Sigmoid colon (tissue), 6 donors: ENCODE measurements at regions not wholly inside any gene's neighbourhood (a gene's known extent, or its start where the extent isn't known, plus 50 kb on each side); places are given as distances from the start of the nearest gene placed in this dataset.

Experiments
- DNase-seq: peaks from one replicate; pipeline ENCODE4 v3.0.0-alpha.2; 2019
- H3K27ac ChIP-seq, 4 donors: fragments of 200-600 bp; sonication (generic); one replicate each; pipeline ENCODE4 v1.5.1; 2016 to 2019; ENCODE audit warnings: mild to moderate bottlenecking in 1 of 4
- H3K27me3 ChIP-seq, 3 donors: fragments of 200-600 bp; sonication (generic); one replicate each; pipeline ENCODE4 v1.5.1; 2019; ENCODE audit warnings: mild to moderate bottlenecking in 1 of 3
- H3K36me3 ChIP-seq, 4 donors: fragments of 200-600 bp; sonication (generic); one replicate each; pipeline ENCODE4 v1.5.1; 2016 to 2019
- H3K4me1 ChIP-seq, 4 donors: fragments of 200-600 bp; sonication (generic); one replicate each; pipeline ENCODE4 v1.5.1; 2017 to 2019
- H3K4me3 ChIP-seq, 4 donors: fragments of 200-600 bp; sonication (generic); one replicate each; pipeline ENCODE4 v1.5.1; 2017 to 2019; ENCODE audit warnings: mild to moderate bottlenecking in 2 of 4, moderate library complexity in 1 of 4
- H3K9me3 ChIP-seq, 4 donors: fragments of 200-600 bp in 3 of 4; sonication (generic) in 3 of 4; one replicate each; pipeline versions ENCODE4 v1.5.1 to v1.6.1; 2013 to 2019
- EP300 ChIP-seq, 4 donors: sonication (generic); formaldehyde crosslinking; IDR thresholded peaks; one replicate each; pipeline ENCODE4 v1.6.1; 2017; ENCODE audit warnings: antibody characterized with exemption in 4 of 4
- POLR2A ChIP-seq, 2 donors: fragments of 450-650 bp; IDR thresholded peaks; one replicate each; pipeline ENCODE4 v1.6.1; 2016; ENCODE audit warnings: antibody characterized with exemption in 2 of 2, mild to moderate bottlenecking in 2 of 2, moderate library complexity in 2 of 2
- POLR2AphosphoS5 ChIP-seq, 4 donors: sonication (generic); formaldehyde crosslinking; IDR thresholded peaks; one replicate each; pipeline ENCODE4 v1.6.1; 2017; ENCODE audit warnings: antibody characterized with exemption in 4 of 4
- WGBS, 2 donors: extraction: QIAGEN DNeasy Blood & Tissue Kit; methylation state at CpG; one replicate each; pipeline ENCODE4 v1.1.7; 2013; 5-methylcytosine and 5-hydroxymethylcytosine counted together
- intact Hi-C: fragments of 100-400 bp; cut with DNase I; formaldehyde crosslinking; loops from one replicate; pipeline ENCODE4 v1.15.1; 2023
- TF ChIP-seq, protein P1 (sequence below), 4 experiments: fragments of 450-650 bp in 3 of 4; fragments of 200-600 bp in 1 of 4; IDR thresholded peaks; one replicate each; pipeline ENCODE4 v1.5.1; 2016 to 2019; ENCODE audit warnings: antibody characterized with exemption in 4 of 4, mild to moderate bottlenecking in 3 of 4, moderate library complexity in 2 of 4
- donor health status: healthy with polysubstance abuse.
- donor health status: healthy.

DNA sequence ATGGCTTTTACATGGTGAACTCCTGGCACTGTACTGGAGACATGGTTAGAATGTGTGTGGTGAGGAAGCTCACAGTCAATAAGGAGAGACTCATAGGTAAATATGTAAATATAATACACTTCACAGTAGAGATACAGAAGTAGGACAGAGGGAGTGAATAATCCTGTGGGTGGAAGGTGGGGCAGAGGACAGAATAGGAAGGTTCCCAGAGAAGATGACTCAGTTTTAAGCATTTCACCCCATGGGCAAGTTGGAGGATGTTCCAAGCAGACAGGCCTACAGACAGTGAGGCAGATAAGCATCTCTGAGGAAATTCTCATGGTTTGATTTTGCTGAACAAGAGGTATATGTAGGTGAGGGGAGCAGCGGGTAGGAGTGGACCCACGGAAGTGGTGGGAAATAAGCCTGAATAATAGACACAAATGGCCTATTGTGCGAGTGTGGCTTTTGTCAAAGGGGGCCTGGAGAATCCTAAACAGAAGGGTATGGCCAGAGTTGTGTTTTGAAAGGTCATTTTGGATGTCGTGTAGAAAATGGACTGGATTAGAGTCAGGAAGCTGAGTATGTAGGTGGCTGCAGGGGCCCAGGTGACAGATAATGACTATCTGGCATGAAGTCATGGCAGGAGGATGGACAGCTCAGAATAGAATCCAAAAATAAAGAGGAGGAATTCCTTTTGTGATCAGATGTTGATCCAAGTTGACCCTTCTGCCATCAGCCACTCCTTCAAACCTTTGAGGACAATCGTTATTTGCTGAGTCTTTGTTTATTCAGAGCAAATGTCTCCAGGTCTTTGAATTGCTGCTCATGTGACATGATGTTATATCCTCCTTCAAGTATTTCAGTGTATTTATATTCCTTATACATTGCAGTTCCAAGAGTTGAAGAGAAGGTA is 97.3 kb upstream of the THRB start:
- Histone ChIP-seq H3K9me3 (no peaks in the 10 kb centered on the region), H3K4me3 (no peak overlapping the region), H3K27me3 (no peaks in the 10 kb centered on the region), H3K27ac (no peak overlapping the region), H3K4me1 (peaks cover 0 to 34% (median 20%) of the 10 kb centered on the region in 4 donors), H3K36me3 (no peaks in the 10 kb centered on the region)
- TF ChIP-seq EP300 (IDR thresholded peaks at IDR 0.05) = no peak
- no peak for TF ChIP-seq POLR2A (IDR thresholded peaks at IDR 0.05)
- TF ChIP-seq, protein P1, sequence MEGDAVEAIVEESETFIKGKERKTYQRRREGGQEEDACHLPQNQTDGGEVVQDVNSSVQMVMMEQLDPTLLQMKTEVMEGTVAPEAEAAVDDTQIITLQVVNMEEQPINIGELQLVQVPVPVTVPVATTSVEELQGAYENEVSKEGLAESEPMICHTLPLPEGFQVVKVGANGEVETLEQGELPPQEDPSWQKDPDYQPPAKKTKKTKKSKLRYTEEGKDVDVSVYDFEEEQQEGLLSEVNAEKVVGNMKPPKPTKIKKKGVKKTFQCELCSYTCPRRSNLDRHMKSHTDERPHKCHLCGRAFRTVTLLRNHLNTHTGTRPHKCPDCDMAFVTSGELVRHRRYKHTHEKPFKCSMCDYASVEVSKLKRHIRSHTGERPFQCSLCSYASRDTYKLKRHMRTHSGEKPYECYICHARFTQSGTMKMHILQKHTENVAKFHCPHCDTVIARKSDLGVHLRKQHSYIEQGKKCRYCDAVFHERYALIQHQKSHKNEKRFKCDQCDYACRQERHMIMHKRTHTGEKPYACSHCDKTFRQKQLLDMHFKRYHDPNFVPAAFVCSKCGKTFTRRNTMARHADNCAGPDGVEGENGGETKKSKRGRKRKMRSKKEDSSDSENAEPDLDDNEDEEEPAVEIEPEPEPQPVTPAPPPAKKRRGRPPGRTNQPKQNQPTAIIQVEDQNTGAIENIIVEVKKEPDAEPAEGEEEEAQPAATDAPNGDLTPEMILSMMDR (IDR thresholded peaks at IDR 0.05) = no peak
- TF ChIP-seq POLR2AphosphoS5 (IDR thresholded peaks at IDR 0.05) = no peak
- DNase-seq = no peak
- intact Hi-C loops = no loop called here
- WGBS, 2 donors = 77 to 89% methylated on average over 5 of the region's 5 CpGs

DNA sequence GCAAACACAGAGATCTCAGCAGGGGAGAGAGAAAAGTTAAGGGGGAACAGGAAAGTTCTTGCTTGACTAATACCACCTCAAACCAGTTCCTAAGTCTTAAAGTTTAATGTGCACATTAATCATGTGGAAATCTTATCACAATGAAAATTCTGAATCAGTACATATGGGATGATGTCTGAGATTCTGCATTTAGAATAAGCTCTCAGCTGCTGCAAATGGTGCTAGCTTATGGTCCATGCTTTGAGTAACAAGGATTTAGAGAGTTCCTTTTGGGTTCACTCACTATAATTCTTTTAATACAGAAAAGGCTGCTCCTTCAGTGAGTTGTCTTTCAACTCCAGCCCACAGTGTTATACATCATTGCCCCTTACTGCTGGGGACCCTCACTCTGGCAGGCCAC is 99.5 kb upstream of the THRB start:
- TF ChIP-seq POLR2A (IDR thresholded peaks at IDR 0.05) (no peak), POLR2AphosphoS5 (IDR thresholded peaks at IDR 0.05) (no peak)
- TF ChIP-seq, protein P1 (IDR thresholded peaks at IDR 0.05) = no peak
- no peak for DNase-seq
- Histone ChIP-seq H3K4me1 (peaks cover 0 to 20% (median 10%) of the 10 kb centered on the region in 4 donors), H3K36me3 (no peaks in the 10 kb centered on the region), H3K4me3 (no peak overlapping the region), H3K27ac (no peak overlapping the region), H3K27me3 (no peaks in the 10 kb centered on the region), H3K9me3 (no peaks in the 10 kb centered on the region)
- intact Hi-C loops = no loop called here

DNA sequence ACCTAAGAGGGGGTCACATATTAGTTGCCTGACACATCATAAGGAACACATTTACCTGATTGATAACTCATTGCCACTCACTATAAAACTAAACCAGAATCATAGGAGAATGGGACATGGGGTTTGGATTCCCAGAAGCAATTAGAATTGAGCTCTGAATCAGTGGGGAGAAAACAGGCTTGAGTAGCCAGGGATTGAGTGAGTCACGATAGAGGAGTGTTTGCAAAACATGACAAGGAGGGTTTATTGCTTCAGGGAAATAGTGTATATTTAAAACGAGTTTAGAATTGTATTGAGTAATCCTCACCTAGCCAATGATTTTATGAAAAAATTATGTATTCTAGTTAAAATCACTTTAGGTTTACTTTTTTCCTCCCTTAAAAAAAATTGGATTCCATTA is 101.1 kb upstream of the THRB start:
- Histone ChIP-seq H3K27ac (no peak overlapping the region), H3K36me3 (no peaks in the 10 kb centered on the region), H3K9me3 (no peaks in the 10 kb centered on the region), H3K4me3 (no peak overlapping the region), H3K27me3 (no peaks in the 10 kb centered on the region), H3K4me1 (peaks cover 0 to 4% (median 0%) of the 10 kb centered on the region in 4 donors)
- intact Hi-C loops = no loop called here
- DNase-seq = no peak
- TF ChIP-seq, protein P1 (IDR thresholded peaks at IDR 0.05) = no peak
- TF ChIP-seq EP300 (IDR thresholded peaks at IDR 0.05) (no peak), POLR2AphosphoS5 (IDR thresholded peaks at IDR 0.05) (no peak), POLR2A (IDR thresholded peaks at IDR 0.05) (no peak)
- WGBS, 2 donors = 6 to 56% methylated on average over 2 of the region's 2 CpGs

DNA sequence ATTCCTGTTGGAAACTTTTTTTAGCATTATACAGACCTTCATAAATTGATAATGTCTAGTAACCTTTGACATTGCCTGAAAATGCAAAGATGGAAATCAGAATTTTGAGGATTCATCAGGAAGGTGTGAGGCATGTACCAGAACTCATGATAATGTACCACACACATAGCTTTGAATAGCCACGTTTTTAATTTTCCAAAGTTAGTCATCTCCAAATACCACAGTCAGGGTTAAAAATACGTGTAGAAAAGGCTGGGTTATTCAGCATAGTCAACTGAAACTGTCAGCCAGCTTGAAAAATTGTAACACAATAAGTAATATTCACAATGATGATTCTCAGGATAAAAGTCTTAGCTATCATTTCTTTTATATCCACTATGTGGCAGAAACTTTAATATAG is 102.0 kb upstream of the THRB start:
- no peak for DNase-seq

More for the DNA sequence above, 102.0 kb upstream of the THRB start:
- peaks cover 0 to 4% (median 0%) of the 10 kb centered on the region in 4 donors for H3K4me1 ChIP-seq
- no peak for TF ChIP-seq POLR2AphosphoS5 (IDR thresholded peaks at IDR 0.05)
- TF ChIP-seq, protein P1 (IDR thresholded peaks at IDR 0.05) = no peak
- H3K9me3 ChIP-seq = no peaks in the 10 kb centered on the region
- no peaks in the 10 kb centered on the region for H3K27me3 ChIP-seq
- 72 to 73% methylated on average over 2 of the region's 2 CpGs for WGBS, 2 donors
- H3K36me3 ChIP-seq = no peaks in the 10 kb centered on the region
- intact Hi-C loops = no loop called here
- no peak overlapping the region for H3K27ac ChIP-seq
- H3K4me3 ChIP-seq = no peak overlapping the region
